Hematopoietic multipotent progenitor cell treated with erythropoietin and hydrocortisone succinate and interleukin-3 and kit ligand, for 6 days (in vitro differentiated cells): ENCODE measurements at regions not wholly inside any gene's neighbourhood (a gene's known extent, or its start where the extent isn't known, plus 50 kb on each side); places are given as distances from the start of the nearest gene placed in this dataset.

ENCODE experiments used
- DNase-seq: peaks from one replicate; pipeline ENCODE4 v3.0.0-alpha.2; 2015

DNA sequence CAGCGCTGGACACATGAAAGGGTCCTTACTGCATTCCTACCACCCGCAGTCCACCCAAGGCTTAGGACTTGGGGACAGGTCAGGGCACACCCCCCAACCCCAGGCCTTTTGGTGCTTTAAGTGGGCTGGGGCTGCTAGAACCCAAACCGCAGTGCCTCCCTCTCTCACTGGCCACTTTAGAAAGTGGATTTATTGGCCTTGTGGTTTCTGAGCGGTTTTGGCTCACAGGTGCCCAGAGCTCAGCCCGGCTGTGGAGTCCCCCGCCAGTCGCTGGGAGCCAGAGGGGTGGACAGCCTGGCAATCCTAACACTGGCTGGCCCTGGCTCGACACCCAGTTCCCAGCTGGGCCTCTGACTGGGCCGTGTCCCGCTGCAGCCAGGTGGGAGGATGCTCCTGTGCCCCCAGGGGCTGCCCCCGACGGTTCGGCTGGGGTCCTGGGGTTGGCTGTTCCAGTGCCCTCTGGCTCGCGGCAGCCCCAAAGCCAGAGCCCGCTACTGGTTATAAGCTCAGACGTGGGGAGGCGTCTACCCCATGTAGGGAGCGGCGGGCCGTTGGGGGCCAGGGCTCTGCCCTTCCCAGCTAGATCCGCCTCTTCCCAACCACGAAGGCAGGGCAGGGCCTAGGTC, 65.2 kb upstream of the RNU6ATAC start:
- DNase-seq = no peak

DNA sequence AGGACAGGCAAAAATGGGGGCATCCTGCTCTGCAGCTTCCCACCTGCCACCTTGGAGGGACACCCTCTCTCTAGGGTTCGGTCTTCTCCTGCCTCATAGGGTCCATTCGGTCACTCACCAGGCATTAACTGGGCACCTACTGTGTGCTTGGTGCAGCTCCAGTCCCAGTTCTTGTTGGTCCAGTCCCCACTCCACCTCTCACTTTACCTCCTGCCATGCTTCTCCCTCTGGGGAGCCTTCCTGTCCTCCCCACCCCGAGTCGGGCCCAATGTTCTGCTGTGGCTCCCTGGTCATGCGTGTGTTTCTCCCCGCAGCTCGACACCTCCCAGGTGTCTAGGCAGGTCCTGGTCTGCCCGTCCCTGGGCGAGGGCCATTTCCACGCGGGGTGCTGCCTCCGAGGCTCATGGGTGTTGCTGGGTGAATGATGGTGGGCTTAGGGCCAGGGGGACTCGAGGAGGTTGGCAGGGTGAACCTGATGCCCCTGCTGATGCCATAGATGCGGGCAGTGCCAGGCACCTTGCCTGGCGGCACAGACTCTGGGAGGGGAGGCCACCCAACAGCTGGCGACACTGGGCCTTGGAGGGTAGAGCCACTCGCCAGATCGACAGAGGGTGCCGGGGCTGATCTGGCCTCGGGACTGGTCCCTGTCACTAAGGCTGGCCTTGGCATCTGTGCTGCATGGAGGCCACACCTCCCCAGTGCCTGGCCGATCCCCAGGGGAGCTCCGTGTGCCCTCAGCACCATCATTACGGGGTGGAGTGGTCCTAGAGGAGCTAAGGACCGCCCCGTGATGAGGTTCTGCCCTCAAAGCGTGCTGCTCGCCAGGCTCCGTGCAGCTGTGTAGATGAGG, 66.0 kb upstream of the RNU6ATAC start:
- no peak for DNase-seq

DNA sequence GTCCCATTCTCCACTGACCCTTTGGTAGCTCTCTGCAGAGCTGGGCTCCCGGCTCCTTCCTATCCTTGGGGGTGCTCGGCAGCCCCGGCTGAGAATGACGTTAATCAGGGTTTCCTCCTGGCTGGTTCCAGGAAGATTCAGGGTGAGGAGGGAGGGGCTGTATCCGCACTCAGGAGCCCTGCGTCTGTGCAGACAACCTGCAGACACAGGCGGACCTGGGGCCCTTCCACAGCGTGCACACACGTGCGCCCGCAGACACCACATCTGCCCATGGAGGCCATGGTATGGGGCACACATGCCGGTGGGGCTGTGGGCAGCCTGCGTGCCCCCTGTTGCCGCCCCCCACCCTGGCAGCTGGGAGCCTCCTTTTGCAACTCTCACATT, 66.6 kb upstream of the RNU6ATAC start:
- no peak for DNase-seq

DNA sequence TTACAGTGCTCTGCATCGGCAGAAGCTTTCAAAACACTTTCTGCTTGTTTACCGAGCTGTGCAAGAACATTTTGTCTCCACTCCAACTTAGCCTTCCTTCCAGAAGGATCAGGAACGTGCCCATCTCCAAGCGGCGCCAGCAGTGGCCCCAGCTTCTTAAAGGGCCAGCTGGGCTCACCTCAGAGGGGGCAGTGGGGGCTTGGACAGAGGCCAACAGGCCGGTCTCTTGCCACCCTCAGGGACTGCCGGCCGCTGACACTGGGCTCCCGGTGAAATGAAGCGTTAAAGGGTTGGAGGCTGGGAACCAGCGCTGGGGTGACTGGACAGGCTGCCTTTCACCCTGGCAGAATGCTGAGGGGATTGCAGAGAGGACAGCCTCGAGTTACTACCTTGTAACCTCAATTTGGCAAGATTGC, 67.0 kb upstream of the RNU6ATAC start:
- no peak for DNase-seq

DNA sequence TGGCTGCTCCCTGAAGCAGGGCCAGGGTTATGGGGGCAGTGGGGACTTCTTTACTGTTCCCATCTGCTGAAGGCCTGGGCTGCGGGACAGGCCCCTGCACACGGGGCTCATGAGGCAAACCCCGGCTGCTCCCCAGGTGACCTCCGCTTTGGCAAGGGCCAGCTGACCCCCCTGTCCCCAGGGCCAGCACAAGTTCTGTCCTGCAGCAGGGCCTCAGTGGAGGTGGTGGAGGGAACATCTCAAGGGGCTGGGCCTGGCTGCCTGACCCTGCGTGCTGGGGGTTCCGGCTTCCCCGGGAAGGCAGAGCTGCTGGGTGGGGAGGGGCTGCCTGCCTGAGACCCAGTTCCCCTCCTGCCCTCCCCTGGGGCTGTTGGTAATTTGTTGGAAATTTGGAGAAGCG, 67.4 kb upstream of the RNU6ATAC start:
- no peak for DNase-seq

DNA sequence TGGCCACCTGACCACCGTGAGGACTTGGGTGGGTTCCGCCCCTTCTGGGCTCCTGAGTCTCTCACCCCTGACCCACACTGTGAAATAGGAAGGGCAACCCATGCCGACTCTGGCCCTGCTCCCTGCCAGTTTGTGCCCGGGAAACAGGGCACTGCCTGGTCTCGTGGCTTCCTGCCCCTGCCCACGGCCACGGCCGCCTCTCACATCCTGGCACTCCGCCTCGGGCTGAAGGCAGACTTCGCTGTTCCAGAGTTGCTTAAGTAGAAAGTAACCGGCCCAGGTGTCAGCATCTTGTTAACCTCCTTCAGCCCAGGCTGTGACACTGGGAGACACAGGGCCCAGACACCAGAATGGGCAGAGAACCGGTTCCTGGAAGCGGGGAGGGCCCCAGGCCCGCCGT, 68.7 kb upstream of the RNU6ATAC start:
- DNase-seq = no peak

DNA sequence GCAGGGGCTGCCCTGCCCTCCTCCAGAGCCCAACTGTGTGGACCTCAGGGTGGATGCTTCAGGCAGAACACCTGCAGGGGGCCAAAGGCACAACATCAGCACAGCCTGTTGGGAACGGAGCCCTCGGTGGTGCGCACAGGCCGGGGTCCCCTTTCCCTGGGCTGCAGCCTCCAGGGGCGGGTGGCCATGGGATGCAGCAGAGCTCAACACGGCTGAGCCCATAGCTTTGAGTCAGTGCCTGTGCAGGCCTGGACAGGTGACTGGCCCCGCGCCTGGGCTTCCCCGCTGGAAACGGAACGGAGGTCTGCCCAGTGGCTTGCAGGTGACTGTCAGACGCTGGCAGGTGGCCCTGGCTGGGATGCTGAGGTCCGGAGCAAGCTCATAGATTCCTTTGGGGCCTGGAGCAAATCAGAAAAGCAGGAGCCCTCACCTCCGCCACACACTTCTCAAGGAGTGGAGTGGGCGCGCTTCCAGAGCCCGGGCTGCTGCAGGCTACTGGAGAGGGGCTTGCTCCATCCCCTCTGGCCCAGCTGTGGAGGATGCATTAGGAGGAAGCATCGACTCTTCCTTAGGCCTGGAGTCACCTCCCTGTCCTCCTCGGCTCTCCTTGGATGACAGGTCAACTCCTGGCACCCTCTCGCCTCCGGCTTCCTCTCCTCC, 69.8 kb upstream of the RNU6ATAC start:
- no peak for DNase-seq

DNA sequence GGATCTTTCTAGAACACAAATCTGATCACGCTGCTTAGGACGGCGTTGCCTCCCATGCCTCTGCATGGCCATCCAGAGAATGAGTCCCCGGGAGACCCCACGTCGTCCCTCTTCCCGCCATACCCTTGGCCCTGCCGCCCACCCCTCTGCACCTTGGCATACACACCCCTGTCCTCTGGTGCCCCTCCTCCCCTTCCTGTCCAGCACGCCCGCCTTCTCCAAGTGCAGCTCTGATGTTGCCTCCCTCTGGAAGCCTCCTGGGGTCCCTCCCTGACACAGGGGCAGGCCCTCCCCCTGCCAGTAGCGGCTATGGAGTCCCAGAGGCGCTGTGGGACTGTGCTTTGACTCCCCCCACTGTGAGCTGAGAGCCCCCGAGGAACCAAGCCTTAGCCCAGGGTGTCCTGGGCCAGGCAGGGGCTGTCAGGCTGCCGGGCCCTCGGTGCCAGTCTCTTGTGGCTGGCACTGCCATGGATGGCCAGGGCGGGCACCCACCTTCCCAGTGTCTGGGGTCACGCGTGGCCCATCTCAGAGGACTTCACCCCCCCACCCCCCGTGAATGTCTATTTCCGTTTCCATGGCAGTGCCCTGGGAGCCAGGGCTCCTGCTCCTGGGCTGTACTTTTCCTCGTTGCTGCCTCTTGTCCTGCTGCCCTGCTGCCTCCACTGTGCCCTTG, 70.5 kb upstream of the RNU6ATAC start:
- no peak for DNase-seq

DNA sequence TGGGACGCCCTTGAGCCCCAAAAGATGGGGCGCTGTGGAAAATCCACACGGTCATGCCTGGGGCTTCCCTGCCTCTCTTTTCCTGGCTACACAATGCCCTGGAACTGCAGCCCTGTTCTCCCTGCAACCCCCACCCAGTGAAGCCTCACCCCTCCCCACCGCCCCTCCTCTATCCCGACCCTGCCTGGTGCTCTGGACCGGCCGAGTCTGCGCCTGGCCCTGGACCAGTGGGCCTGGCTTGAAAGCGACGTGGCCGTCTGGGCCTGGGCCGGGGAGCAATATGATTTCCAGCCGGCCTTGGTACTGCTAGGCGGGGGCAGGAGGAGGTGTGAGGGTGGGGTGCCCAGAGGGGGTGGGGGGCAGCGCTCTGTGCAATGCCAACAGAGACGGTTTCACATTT, 71.0 kb upstream of the RNU6ATAC start:
- no peak for DNase-seq

DNA sequence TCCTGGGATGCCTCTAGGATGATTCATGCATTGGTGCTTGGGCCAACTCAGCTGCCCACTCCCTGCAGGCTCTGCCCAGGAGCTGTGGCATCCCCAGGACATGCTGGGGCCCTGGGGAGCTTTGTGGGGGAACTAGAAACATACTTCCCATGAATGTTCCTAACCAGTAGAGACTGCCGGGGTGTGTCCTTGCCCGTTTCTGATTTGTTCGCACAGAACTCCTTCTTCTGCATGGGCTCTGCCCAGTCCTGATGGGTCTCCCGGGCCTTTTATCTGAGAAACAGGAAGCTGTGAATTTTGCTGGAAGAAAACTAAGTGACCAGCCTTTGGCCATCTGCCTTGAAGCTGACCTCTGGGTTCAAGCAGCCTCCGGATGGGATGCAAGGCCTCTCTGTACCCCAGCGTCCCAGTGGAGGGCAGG, 71.6 kb upstream of the RNU6ATAC start:
- no peak for DNase-seq

DNA sequence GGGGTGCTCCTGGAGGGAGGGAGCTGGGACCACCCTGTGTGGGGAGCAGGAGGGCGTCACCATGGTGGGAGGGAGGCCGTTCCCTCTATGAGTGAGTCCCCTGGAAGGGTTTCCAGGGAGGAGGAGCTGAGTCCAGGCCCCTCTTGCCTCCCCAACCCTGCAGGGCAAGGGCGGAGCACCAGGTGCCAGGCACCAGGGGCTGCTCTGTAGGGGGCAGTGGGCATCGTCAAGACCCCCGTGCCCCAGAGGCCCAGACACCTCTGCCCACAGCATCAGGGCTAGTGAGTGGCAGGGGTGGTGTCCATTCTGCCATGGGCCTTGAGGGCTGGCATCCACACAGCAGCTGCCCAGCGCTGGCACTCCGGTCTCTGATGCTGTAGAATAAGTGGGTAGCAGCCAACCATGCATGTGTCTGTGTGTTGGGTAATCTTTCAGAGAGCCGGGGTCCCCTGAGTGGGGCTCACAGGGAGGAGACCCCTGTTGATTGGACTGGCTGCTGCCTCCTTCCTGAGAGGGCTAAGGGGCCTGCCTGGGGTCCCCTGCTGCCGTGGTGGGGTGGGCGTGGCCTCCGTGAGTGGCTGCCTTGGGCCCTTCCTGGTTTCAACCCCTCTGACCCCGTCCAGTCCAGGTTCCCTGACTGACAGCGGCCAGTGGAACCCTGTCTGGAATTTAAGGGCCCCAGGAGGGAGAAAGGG, 72.7 kb upstream of the RNU6ATAC start:
- no peak for DNase-seq

DNA sequence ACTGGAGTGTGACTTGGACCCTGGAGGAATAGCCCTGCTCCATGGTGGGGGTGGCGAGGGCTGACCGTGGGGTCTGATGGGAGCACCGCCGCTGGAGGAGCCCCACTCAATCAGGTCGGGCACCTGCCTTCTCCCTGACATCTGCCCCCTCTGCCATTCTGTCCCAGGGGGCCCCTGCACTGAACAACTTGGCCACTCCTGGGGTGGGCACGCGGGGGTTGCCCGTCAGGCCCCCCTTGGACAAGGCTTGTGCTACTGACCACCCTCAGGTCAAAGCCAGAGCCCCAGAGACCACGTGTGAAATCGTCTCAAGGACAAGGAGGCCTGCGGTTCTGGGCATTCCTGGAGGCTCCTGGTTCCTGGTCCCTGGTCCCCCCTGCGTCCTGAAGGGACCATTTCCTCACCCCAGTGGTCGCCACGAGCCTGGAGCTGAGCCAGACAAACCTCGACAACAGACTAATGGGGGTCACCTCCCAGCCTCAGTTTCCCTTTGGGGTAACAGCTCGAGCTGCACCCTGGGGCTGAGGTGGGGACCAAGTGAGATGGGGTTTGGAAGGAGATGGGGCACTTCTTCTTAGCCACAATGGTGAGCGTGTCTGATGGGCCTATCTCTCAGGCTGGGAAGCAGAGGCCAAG, 73.4 kb upstream of the RNU6ATAC start:
- DNase-seq = no peak

DNA sequence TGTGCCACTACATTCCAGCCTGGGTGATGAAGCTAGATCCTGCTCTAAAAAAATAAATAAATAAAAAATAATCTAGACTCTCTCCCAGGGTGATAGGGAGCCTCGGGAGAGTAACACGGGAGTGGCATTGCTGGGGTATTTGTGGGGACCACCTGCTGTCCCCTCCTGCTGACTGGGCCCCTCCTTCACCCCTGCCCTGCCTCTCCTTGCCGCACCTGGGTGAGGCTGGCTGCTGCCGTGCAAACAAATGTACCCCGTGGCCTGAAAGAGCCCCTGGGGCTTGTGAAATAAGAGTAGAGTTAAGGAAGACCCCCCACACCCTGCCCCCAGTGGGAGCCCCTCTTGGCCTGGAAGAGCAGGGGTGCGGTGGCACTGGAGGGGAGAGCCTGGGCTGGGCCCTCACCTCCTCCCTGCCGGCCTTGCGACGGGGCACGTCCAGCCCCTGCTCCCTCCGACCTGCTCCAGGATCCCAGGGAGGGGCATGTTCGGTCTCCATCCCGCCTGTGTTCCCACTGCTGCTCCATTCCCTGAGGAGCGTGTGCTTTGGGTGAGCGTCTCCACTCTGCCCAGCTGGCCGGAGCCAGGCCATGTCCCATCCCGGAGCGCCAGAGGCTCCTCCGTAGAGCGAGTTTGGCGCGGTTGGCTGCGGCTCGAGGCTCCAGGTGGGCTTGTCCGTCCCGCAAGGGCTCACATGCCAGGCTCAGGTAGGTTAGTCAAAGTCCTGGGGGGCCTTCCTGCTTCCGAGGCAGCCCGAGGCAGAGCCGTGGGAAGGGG, 75.0 kb upstream of the RNU6ATAC start:
- DNase-seq = no peak

DNA sequence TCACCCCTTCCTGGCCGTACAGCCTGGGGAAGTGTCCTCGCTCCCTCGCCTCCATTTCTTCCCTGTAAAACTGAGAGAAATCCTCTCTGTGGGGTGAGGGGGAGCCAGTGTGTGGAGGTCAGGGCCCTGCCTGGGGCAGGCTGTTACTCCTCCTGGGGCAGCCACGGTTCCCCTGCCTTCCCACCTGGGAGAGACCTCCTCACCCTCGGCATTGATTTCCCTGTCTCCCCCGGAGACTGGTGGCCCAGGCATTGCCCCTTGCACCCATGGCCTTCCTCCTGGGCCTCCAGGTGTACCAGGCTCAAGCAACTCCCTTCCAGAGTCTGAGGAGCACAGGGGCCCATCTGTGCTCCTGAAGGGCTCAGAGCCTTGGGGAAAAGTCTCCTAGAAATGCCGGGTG, 75.6 kb upstream of the RNU6ATAC start:
- DNase-seq = no peak

DNA sequence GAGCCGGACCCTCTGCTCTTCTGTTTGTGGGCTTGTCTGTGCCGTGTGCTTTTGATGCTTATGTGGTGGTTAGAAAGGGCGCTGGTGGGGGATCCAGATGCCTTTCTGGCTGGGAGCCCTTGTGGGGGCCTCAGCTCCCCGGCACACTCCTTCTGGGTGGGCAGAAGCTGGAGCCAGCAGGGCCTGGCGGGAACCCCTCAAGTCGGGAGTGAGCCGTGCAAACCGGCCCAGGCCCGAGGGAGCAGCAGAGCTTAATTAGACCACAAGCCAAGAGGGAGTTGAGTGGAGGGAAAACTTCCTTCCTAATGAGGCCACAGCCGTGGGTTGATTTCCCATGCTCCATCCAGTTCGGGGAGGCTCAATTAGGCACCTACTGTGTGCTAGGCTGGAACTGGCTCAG, 76.0 kb upstream of the RNU6ATAC start:
- no peak for DNase-seq

DNA sequence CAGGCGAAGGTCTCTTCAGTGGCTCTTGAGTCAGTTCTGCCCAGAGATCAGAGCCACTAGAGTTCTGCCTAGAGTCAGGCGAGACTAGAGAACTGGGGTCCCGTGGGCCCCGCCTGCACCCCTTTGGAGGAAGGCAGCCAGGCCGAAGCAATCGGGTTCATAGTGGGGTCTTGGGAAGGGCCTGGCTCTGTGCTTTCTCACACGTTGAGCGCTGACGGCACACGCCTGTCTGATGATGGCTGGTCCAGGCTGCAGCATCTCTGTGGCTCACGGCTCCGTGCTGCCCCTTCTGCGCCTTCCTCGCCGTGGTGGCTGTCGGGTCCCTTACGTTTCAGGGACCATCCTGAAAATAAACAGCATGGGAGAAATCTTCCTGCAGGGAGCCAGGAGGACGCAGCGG, 78.3 kb upstream of the RNU6ATAC start:
- no peak for DNase-seq

DNA sequence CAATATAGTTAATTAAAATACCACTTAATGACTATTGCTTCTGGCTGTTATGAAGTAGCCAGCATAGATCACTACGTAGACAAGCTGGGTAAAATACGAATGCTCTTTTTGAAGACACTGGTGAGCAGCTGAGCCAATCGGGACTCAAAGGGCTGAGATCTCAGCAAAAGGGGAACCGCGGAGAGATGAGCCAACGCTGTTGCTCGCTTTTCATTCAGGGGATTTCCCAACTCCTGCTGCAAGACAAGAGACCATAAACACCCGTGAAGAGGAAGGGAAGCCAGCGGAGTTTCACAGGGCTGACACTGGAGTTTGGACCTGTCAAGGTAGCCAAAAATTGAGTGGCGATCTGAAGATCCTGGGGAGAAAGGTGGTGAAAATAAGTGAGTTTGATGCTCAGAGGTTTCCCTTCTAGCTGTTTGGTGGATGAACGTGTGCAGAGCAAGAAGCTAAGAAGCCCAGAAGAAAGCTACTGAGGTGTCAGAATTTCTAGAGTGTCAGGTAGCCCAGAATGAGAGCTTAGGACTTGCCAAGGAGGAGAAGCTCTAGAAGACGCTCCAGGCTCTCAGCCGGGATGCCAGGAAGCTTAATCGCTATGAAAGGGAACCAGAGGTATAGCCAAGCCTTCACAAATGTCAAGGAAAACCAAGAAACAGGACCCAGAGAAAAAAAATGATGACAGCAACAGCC, 79.6 kb upstream of the RNU6ATAC start:
- peak; percentile 64 for DNase-seq

DNA sequence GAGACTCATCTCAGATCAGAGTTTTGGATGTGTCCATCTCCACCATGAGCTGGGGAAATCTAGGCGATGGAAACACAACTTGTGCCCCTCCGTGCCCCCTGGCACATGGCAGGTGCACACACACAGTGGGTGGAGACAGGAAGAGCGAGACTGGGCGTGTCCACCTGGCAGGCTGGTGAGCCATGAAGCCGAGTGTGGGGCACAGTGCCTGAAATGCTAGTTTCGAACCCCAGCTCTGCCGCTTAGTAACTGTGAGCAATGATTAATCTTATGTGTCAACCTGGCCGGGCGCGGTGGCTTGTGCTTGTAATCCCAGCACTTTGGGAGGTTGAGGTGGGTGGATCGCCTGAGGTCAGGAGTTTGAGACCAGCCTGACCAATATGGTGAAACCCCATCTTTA, 80.8 kb upstream of the RNU6ATAC start:
- no peak for DNase-seq

DNA sequence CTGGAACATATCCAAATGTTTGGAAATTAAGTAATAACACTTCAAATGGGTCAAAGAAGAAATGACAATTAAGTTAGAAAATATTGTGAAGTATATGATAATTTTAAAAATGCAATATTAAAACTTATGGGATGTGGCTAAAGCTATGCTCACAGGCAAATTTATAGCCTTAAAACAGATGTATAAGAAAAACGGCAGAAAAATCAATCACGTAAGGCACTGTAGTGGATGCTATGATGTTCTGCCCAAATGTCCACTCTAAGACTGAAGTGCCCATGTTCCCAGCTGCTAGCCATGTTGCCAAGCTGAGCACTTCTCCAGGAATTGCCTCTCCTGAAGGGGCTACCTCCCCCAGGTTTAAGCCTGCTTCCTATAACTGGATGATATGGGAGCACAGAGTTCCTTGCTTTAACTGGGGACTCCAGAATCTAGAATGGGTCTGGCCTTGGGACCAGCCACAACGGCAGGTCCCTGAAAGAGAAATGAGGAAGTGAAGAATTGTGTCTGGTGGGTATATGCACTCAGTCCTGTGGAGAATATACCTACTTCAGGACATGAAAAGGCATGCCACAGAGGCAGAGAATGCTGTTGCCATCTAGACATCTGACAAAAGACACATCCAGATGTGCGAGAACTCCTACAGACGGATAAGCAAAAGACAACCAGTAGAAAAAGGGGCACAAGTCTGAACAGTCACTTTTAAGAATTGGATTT, 78.2 kb upstream of the RXRA start:
- no peak for DNase-seq
